K562 (cell line): ENCODE measurements at regions not wholly inside any gene's neighbourhood (a gene's known extent, or its start where the extent isn't known, plus 50 kb on each side); places are given as distances from the start of the nearest gene placed in this dataset.

Source experiments
- ATAC-seq: fragments of 200-7000 bp; cut with Tn5 transposase; 3 replicates; pipeline ENCODE4 v1.9.1; 2020; ENCODE audit warnings: moderate library complexity
- BruUV-seq: library from RNA; stranded (reverse); fragments of 400-500 nt; replicated peaks from 2 replicates; lab custom pipeline; 2021; lab: Mats Ljungman, UMichigan
- CTCF ChIA-PET: fragments of 300-600 bp; formaldehyde crosslinking; extraction: SDS; loops from one replicate; lab custom pipeline; 2021; ENCODE audit warnings: low intra/inter-chr PET ratio; lab: Yijun Ruan, JAX
- POLR2A ChIA-PET: fragments of 300-600, 350-650 bp; sonication (Branson Sonifier 250); formaldehyde crosslinking; extraction: SDS; loops from one replicate; lab custom pipeline; 2021; ENCODE audit warnings: antibody characterized with exemption, inconsistent platforms; lab: Yijun Ruan, JAX
- DNase-seq, 4 experiments: peaks; one replicate each; pipeline versions ENCODE4 v3.0.0 to v3.0.0-alpha.2; 2011 to 2018; ENCODE audit warnings: low spot score in 3 of 4, mixed read lengths in 3 of 4; ENCODE audit errors: extremely low read depth in 1 of 4
- FAIRE-seq: peaks from 2 replicates; lab custom pipeline; 2011; peaks lifted over from hg19 to GRCh38; lab: Jason Lieb, UNC
- H2AFZ ChIP-seq: 2 replicates; pipeline ENCODE4 v1.6.0; 2011; ENCODE audit warnings: low read depth, low read length, control low read depth, inconsistent platforms
- H3K27ac ChIP-seq: fragments of 200-600 bp; 3 replicates; pipeline ENCODE4 v1.8.0; 2011; ENCODE audit warnings: low read depth, mild to moderate bottlenecking, control low read depth, inconsistent platforms, low read length, moderate library complexity, mixed read lengths; ENCODE audit errors: extremely low read depth
- H3K27me3 ChIP-seq, 2 experiments: fragments of 300-600 bp in 1 of 2; 2 replicates in 1 of 2; 3 replicates in 1 of 2; pipeline versions ENCODE4 v1.6.0 to v1.8.0; 2011; ENCODE audit warnings: inconsistent platforms in 2 of 2, low read length in 2 of 2, mild to moderate bottlenecking in 1 of 2, mixed read lengths in 1 of 2, moderate library complexity in 1 of 2; ENCODE audit not compliant: control insufficient read depth in 2 of 2, insufficient read depth in 2 of 2
- H3K36me3 ChIP-seq: fragments of 300-600 bp; 3 replicates; pipeline ENCODE4 v1.8.0; 2011; ENCODE audit warnings: mild to moderate bottlenecking, low read length, inconsistent platforms; ENCODE audit not compliant: control insufficient read depth, insufficient read depth
- H3K4me1 ChIP-seq, 2 experiments: fragments of 200-600 bp in 1 of 2; replicated peaks in 1 of 2; 2 replicates in 1 of 2; 3 replicates in 1 of 2; pipeline versions ENCODE4 v1.5.1 to v1.8.0; 2011; ENCODE audit warnings: inconsistent platforms in 2 of 2, low read length in 2 of 2, mild to moderate bottlenecking in 1 of 2, mixed read lengths in 1 of 2, moderate library complexity in 1 of 2; ENCODE audit not compliant: control insufficient read depth in 2 of 2, insufficient read depth in 2 of 2
- H3K4me2 ChIP-seq: 2 replicates; pipeline ENCODE4 v1.6.1; 2011; ENCODE audit warnings: low read length, control low read depth, inconsistent platforms, mixed read lengths; ENCODE audit not compliant: insufficient read depth
- H3K4me3 ChIP-seq: fragments of 200-600 bp; sonication (generic), shearing (Covaris generic); 2 replicates; pipeline ENCODE4 v1.5.1; 2016; ENCODE audit warnings: control low read depth, inconsistent platforms
- H3K79me2 ChIP-seq: fragments of 200-600 bp; 3 replicates; pipeline ENCODE4 v1.8.0; 2011; ENCODE audit warnings: low read length, inconsistent platforms; ENCODE audit not compliant: control insufficient read depth, insufficient read depth
- H3K9ac ChIP-seq, 2 experiments: 2 replicates each; pipeline versions ENCODE4 v1.6.0 to v1.6.1; 2011; ENCODE audit warnings: low read depth in 2 of 2, low read length in 2 of 2, control low read depth in 1 of 2, inconsistent platforms in 1 of 2, mild to moderate bottlenecking in 1 of 2, mixed read lengths in 1 of 2; ENCODE audit not compliant: insufficient read depth in 1 of 2
- H3K9me1 ChIP-seq: one replicate; pipeline ENCODE4 v1.6.0; 2011; ENCODE audit warnings: inconsistent platforms, mild to moderate bottlenecking, low read length, moderate library complexity; ENCODE audit not compliant: control insufficient read depth, insufficient read depth
- H3K9me3 ChIP-seq: replicated peaks from 2 replicates; pipeline ENCODE4 v1.5.1; 2011; ENCODE audit warnings: low read depth, low read length, inconsistent platforms; ENCODE audit not compliant: control insufficient read depth, insufficient read depth
- H4K20me1 ChIP-seq: replicated peaks from 2 replicates; pipeline ENCODE4 v1.6.1; 2011; ENCODE audit warnings: low read length, inconsistent platforms, mixed read lengths; ENCODE audit not compliant: control insufficient read depth, insufficient read depth
- ATF2 ChIP-seq: sonication (generic); formaldehyde crosslinking; IDR thresholded peaks from 2 replicates; pipeline ENCODE4 v1.8.1; 2022; ENCODE audit warnings: missing genetic modification reagents
- E2F1 ChIP-seq: sonication (generic); formaldehyde crosslinking; IDR thresholded peaks from 2 replicates; pipeline ENCODE4 v1.8.1; 2023; ENCODE audit warnings: mild to moderate bottlenecking, missing genetic modification reagents, moderate library complexity
- HDGF ChIP-seq: fragments of 450-650 bp; IDR thresholded peaks from 2 replicates; pipeline ENCODE4 v1.6.1; 2016
- ID3 ChIP-seq, 2 experiments: fragments of 250-450 bp in 1 of 2; fragments of 450-650 bp in 1 of 2; sonication (Bioruptor Pico) in 1 of 2; IDR thresholded peaks; 2 replicates each; pipeline versions ENCODE4 v1.6.1 to v1.8.0; 2016 to 2021; ENCODE audit warnings: mild to moderate bottlenecking in 2 of 2, moderate library complexity in 2 of 2, missing compliant biosample characterization in 1 of 2, missing genetic modification characterization in 1 of 2
- ILK ChIP-seq: fragments of 450-650 bp; IDR thresholded peaks from 2 replicates; pipeline ENCODE4 v1.6.1; 2016; ENCODE audit warnings: missing genetic modification characterization, low read depth, mild to moderate bottlenecking, missing compliant biosample characterization, moderate library complexity, borderline replicate concordance
- MAX ChIP-seq: sonication (generic); formaldehyde crosslinking; IDR thresholded peaks from 2 replicates; pipeline ENCODE4 v1.9.0; 2022; ENCODE audit warnings: mild to moderate bottlenecking, missing genetic modification reagents
- POU5F1 ChIP-seq: fragments of 150-350 bp; IDR thresholded peaks from 2 replicates; pipeline ENCODE4 v1.6.1; 2014; ENCODE audit warnings: borderline replicate concordance, low read length, low read depth, mild to moderate bottlenecking; ENCODE audit not compliant: partially characterized antibody
- SNRNP70 ChIP-seq: fragments of 200-400 bp; formaldehyde crosslinking; optimal IDR thresholded peaks from 2 replicates; pipeline ENCODE3; 2017; ENCODE audit warnings: low read depth, low read length
- TFE3 ChIP-seq: fragments of 450-650 bp; formaldehyde crosslinking; IDR thresholded peaks from 2 replicates; pipeline ENCODE4 v1.4.0; 2020; ENCODE audit warnings: mild to moderate bottlenecking, mixed read lengths
- TSC22D4 ChIP-seq: fragments of 450-650 bp; IDR thresholded peaks from 2 replicates; pipeline ENCODE4 v1.6.1; 2016; ENCODE audit warnings: missing genetic modification characterization, missing biosample characterization, control low read depth
- ZNF445 ChIP-seq: fragments of 250-450 bp; sonication (Bioruptor Pico); IDR thresholded peaks from 2 replicates; pipeline ENCODE4 v1.4.0; 2020; ENCODE audit warnings: low read depth, mild to moderate bottlenecking, moderate library complexity
- WGBS: fragments of 100-300 bp; shearing (Covaris generic); methylation state at CpG from one replicate; pipeline ENCODE4 v1.1.6; 2016; ENCODE audit warnings: low coverage, mixed read lengths; ENCODE audit not compliant: insufficient coverage; ENCODE audit errors: missing lambda C conversion rate; 5-methylcytosine and 5-hydroxymethylcytosine counted together
- in situ Hi-C: fragments of 300-500 bp; cut with MboI; formaldehyde crosslinking; loops from 4 replicates; pipeline ENCODE4 v1.15.0; 2018; ENCODE audit warnings: inconsistent platforms, mixed read lengths
- intact Hi-C: fragments of 100-400 bp; cut with micrococcal nuclease; formaldehyde crosslinking; loops from 2 replicates; pipeline ENCODE4 v1.14.2; 2022

GRCh38 chr1:69076631-69077030 is 491.1 kb upstream of the LRRC7 start:
- Histone ChIP-seq H3K27ac (no peak overlapping the region), H3K9ac (no peak overlapping the region), H4K20me1 (no peaks in the 10 kb centered on the region), H3K9me3 (no peaks in the 10 kb centered on the region), H3K9me1 (no peaks in the 10 kb centered on the region), H3K79me2 (no peaks in the 10 kb centered on the region), H3K27me3 (no peaks in the 10 kb centered on the region), H3K4me1 (no peaks in the 10 kb centered on the region), H3K4me3 (no peak overlapping the region), H2AFZ (no peak overlapping the region), H3K4me2 (no peak overlapping the region), H3K36me3 (no peaks in the 10 kb centered on the region)
- TF ChIP-seq POU5F1 (no peak), ATF2 (CRISPR knock-in tag) (no peak), ZNF445 (CRISPR knock-in tag) (no peak), ID3 (CRISPR knock-in tag; IDR thresholded peaks at IDR 0.05) (no peak), ID3 (tag; IDR thresholded peaks at IDR 0.05) (no peak), SNRNP70 (no peak), ILK (tag) (no peak), MAX (no peak), TSC22D4 (no peak), HDGF (no peak), E2F1 (no peak), TFE3 (CRISPR knock-in tag) (no peak)
- 0% methylated on average over 3 of the region's 3 CpGs for WGBS
- BruUV-seq, result no TSS peak
- ATAC-seq (no peak), DNase-seq (no peak), FAIRE-seq (no peak)
- ChIA-PET POLR2A (no interaction called here), CTCF (no interaction called here)
- intact Hi-C loops (no loop called here), in situ Hi-C loops (no loop called here)
